Effector memory CD8-positive, alpha-beta T cell (primary cell): ENCODE measurements at regions not wholly inside any gene's neighbourhood (a gene's known extent, or its start where the extent isn't known, plus 50 kb on each side); places are given as distances from the start of the nearest gene placed in this dataset.

ENCODE experiments used
- ATAC-seq: fragments of 150-1000 bp; cut with Tn5 transposase; replicated peaks from 2 replicates; pipeline ENCODE4 v1.10.0; 2021; ENCODE audit warnings: mild to moderate bottlenecking, moderate library complexity
- DNase-seq, 3 experiments: peaks; one replicate each; pipeline ENCODE4 v3.0.0; 2021
- H3K27ac Mint-ChIP-seq, 2 donors: one replicate each; pipeline ENCODE4 v1.8.0; 2022; ENCODE audit warnings: mild to moderate bottlenecking in 2 of 2, mixed read lengths in 2 of 2, moderate library complexity in 2 of 2
- H3K27me3 Mint-ChIP-seq, 2 donors: one replicate each; pipeline ENCODE4 v1.8.0; 2022; ENCODE audit warnings: mixed read lengths in 2 of 2
- H3K36me3 Mint-ChIP-seq: one replicate; pipeline ENCODE4 v1.8.0; 2022; ENCODE audit warnings: mild to moderate bottlenecking, moderate library complexity, mixed read lengths; ENCODE audit not compliant: insufficient read depth
- H3K4me1 Mint-ChIP-seq, 2 donors: one replicate each; pipeline ENCODE4 v1.8.0; 2022; ENCODE audit warnings: low read depth in 2 of 2, mixed read lengths in 2 of 2
- H3K4me3 Mint-ChIP-seq, 2 donors: one replicate each; pipeline ENCODE4 v1.8.0; 2022; ENCODE audit warnings: mild to moderate bottlenecking in 2 of 2, mixed read lengths in 2 of 2, moderate library complexity in 2 of 2
- H3K9me3 Mint-ChIP-seq, 2 donors: one replicate each; pipeline ENCODE4 v1.8.0; 2022; ENCODE audit warnings: mixed read lengths in 2 of 2

- Mint-ChIP-seq H3K9me3 (no peaks in the 10 kb centered on the region), H3K4me1 (peaks cover 11 to 15% of the 10 kb centered on the region in 2 donors), H3K27me3 (peaks cover 89 to 93% of the 10 kb centered on the region in 2 donors), H3K27ac (no peak overlapping the region), H3K36me3 (peaks cover 13% of the 10 kb centered on the region), H3K4me3 (no peak overlapping the region)
- ATAC-seq (no peak), DNase-seq (no peak)
These were observed 123.8 kb downstream of the TMEM174 start for GRCh38 chr5:73296772-73297171.

- DNase-seq (no peak), ATAC-seq (no peak)
- Mint-ChIP-seq H3K4me1 (peaks cover 11 to 15% of the 10 kb centered on the region in 2 donors), H3K4me3 (no peak overlapping the region), H3K27me3 (peaks cover 89 to 93% of the 10 kb centered on the region in 2 donors), H3K27ac (no peak overlapping the region), H3K9me3 (no peaks in the 10 kb centered on the region), H3K36me3 (peaks cover 13% of the 10 kb centered on the region)
These were observed 122.9 kb downstream of the TMEM174 start for GRCh38 chr5:73295921-73296320.

DNA sequence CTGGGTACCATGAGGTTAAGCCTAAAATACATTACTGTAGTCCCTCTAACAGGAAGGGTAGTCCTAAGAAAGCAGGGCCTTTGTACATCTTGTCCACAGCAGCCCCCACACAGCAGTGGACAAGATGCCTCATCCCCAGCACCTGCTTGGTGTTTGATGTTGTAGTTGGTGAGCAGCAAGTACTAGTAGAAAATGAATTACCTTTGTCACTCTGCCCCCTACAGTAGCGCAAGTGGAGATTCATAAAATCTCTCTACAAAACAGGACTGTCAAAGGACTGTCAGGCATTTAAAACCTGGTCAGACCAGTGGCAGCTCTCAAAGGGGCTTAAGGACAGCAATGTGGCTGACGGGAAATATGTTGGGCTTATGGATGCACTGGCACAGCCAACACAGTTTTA lies 122.5 kb downstream of the TMEM174 start:
- DNase-seq (no peak), ATAC-seq (no peak)
- Mint-ChIP-seq H3K4me1 (peaks cover 11 to 12% of the 10 kb centered on the region in 2 donors), H3K27me3 (peaks cover 89 to 93% of the 10 kb centered on the region in 2 donors), H3K27ac (no peak overlapping the region), H3K36me3 (peaks cover 13% of the 10 kb centered on the region), H3K4me3 (no peak overlapping the region), H3K9me3 (no peaks in the 10 kb centered on the region)

- Mint-ChIP-seq H3K9me3 (no peaks in the 10 kb centered on the region), H3K4me1 (peaks cover 0 to 3% of the 10 kb centered on the region in 2 donors), H3K36me3 (no peaks in the 10 kb centered on the region), H3K4me3 (no peak overlapping the region), H3K27me3 (peaks cover 87 to 89% of the 10 kb centered on the region in 2 donors), H3K27ac (no peak overlapping the region)
- ATAC-seq (no peak), DNase-seq (no peak)
These were observed 119.9 kb downstream of the TMEM174 start for GRCh38 chr5:73292816-73293459.

- no peaks in the 10 kb centered on the region for H3K36me3 Mint-ChIP-seq
- DNase-seq, result no peak
- peaks cover 76 to 83% of the 10 kb centered on the region in 2 donors for H3K27me3 Mint-ChIP-seq
- no peaks in the 10 kb centered on the region for H3K4me1 Mint-ChIP-seq
- H3K4me3 Mint-ChIP-seq, result no peak overlapping the region
- ATAC-seq, result no peak
- no peak overlapping the region for H3K27ac Mint-ChIP-seq
- peaks cover 0 to 2% of the 10 kb centered on the region in 2 donors for H3K9me3 Mint-ChIP-seq
These were observed 118.9 kb downstream of the TMEM174 start for GRCh38 chr5:73291873-73292272.

- no peak overlapping the region for H3K27ac Mint-ChIP-seq
- H3K27me3 Mint-ChIP-seq, result peaks cover 68 to 73% of the 10 kb centered on the region in 2 donors
- H3K4me1 Mint-ChIP-seq, result no peaks in the 10 kb centered on the region
- ATAC-seq, result no peak
- H3K9me3 Mint-ChIP-seq, result peaks cover 0 to 2% of the 10 kb centered on the region in 2 donors
- DNase-seq, result no peak
- no peak overlapping the region for H3K4me3 Mint-ChIP-seq
- no peaks in the 10 kb centered on the region for H3K36me3 Mint-ChIP-seq
These were observed 117.2 kb downstream of the TMEM174 start for GRCh38 chr5:73290242-73290641.

- no peak overlapping the region for H3K27ac Mint-ChIP-seq
- H3K9me3 Mint-ChIP-seq, result peaks cover 0 to 2% of the 10 kb centered on the region in 2 donors
- ATAC-seq, result no peak
- H3K4me3 Mint-ChIP-seq, result no peak overlapping the region
- peaks cover 68 to 70% of the 10 kb centered on the region in 2 donors for H3K27me3 Mint-ChIP-seq
- H3K4me1 Mint-ChIP-seq, result no peaks in the 10 kb centered on the region
- H3K36me3 Mint-ChIP-seq, result no peaks in the 10 kb centered on the region
- no peak for DNase-seq
These were observed 116.1 kb downstream of the TMEM174 start for GRCh38 chr5:73288803-73289720.

- Mint-ChIP-seq H3K36me3 (peaks cover 3% of the 10 kb centered on the region), H3K27ac (no peak overlapping the region)
- DNase-seq, result no peak
These were observed 113.9 kb downstream of the TMEM174 start for GRCh38 chr5:73286896-73287295.

GRCh38 chr5:73284985-73285384 lies 112.0 kb downstream of the TMEM174 start:
- Mint-ChIP-seq H3K4me3 (no peak overlapping the region), H3K4me1 (no peaks in the 10 kb centered on the region), H3K9me3 (peaks cover 0 to 2% of the 10 kb centered on the region in 2 donors), H3K36me3 (peaks cover 3% of the 10 kb centered on the region), H3K27me3 (peaks cover 68 to 75% of the 10 kb centered on the region in 2 donors), H3K27ac (no peak overlapping the region)
- DNase-seq (no peak), ATAC-seq (no peak)

More at GRCh38 chr5:73286896-73287295, 113.9 kb downstream of the TMEM174 start:
- Mint-ChIP-seq H3K9me3 (peaks cover 0 to 2% of the 10 kb centered on the region in 2 donors), H3K27me3 (peaks cover 73 to 75% of the 10 kb centered on the region in 2 donors), H3K4me1 (no peaks in the 10 kb centered on the region), H3K4me3 (no peak overlapping the region)
- no peak for ATAC-seq

GRCh38 chr5:73284220-73284795 lies 111.3 kb downstream of the TMEM174 start:
- no peaks in the 10 kb centered on the region for H3K4me1 Mint-ChIP-seq
- H3K36me3 Mint-ChIP-seq, result peaks cover 3% of the 10 kb centered on the region
- peaks cover 0 to 2% of the 10 kb centered on the region in 2 donors for H3K9me3 Mint-ChIP-seq
- H3K27me3 Mint-ChIP-seq, result peaks cover 68 to 75% of the 10 kb centered on the region in 2 donors
- ATAC-seq (no peak), DNase-seq (no peak)
- H3K4me3 Mint-ChIP-seq, result no peak overlapping the region
- H3K27ac Mint-ChIP-seq, result no peak overlapping the region

GRCh38 chr5:73282923-73283322 lies 109.9 kb downstream of the TMEM174 start:
- H3K36me3 Mint-ChIP-seq, result peaks cover 3% of the 10 kb centered on the region
- H3K27me3 Mint-ChIP-seq, result peaks cover 67 to 82% of the 10 kb centered on the region in 2 donors
- no peaks in the 10 kb centered on the region for H3K4me1 Mint-ChIP-seq
- H3K4me3 Mint-ChIP-seq, result no peak overlapping the region
- ATAC-seq, result no peak
- peaks cover 0 to 2% of the 10 kb centered on the region in 2 donors for H3K9me3 Mint-ChIP-seq
- no peak for DNase-seq
- H3K27ac Mint-ChIP-seq, result no peak overlapping the region

- DNase-seq (no peak), ATAC-seq (no peak)
- peaks cover 0 to 2% of the 10 kb centered on the region in 2 donors for H3K9me3 Mint-ChIP-seq
- no peak overlapping the region for H3K4me3 Mint-ChIP-seq
- peaks cover 3% of the 10 kb centered on the region for H3K36me3 Mint-ChIP-seq
- H3K4me1 Mint-ChIP-seq, result no peaks in the 10 kb centered on the region
- H3K27me3 Mint-ChIP-seq, result peaks cover 73 to 87% of the 10 kb centered on the region in 2 donors
- no peak overlapping the region for H3K27ac Mint-ChIP-seq
These were observed 109.4 kb downstream of the TMEM174 start for GRCh38 chr5:73282383-73282782.
